HUES6 (cell line): ENCODE measurements at regions not wholly inside any gene's neighbourhood (a gene's known extent, or its start where the extent isn't known, plus 50 kb on each side); places are given as distances from the start of the nearest gene placed in this dataset.
"Not testable (repeated sequence)": the region's sequence is repeated elsewhere in the genome, so short reads cannot be mapped to it uniquely, and the experiment has no call there.

Experiments
- H3K27ac ChIP-seq: 2 replicates; pipeline ENCODE4 v1.7.0; 2013; ENCODE audit warnings: low read depth, mild to moderate bottlenecking, low read length, inconsistent platforms
- H3K27me3 ChIP-seq: 2 replicates; pipeline ENCODE4 v1.6.1; 2013; ENCODE audit warnings: low read length; ENCODE audit not compliant: control insufficient read depth, insufficient read depth
- H3K36me3 ChIP-seq: 2 replicates; pipeline ENCODE4 v1.6.1; 2013; ENCODE audit warnings: low read length; ENCODE audit not compliant: control insufficient read depth, insufficient read depth
- H3K4me1 ChIP-seq: 2 replicates; pipeline ENCODE4 v1.6.1; 2013; ENCODE audit warnings: low read length; ENCODE audit not compliant: control insufficient read depth, insufficient read depth
- H3K4me3 ChIP-seq: 2 replicates; pipeline ENCODE4 v1.5.1; 2013; ENCODE audit warnings: low read depth, low read length
- H3K9ac ChIP-seq: one replicate; pipeline ENCODE4 v1.6.1; 2013; ENCODE audit warnings: mild to moderate bottlenecking, low read length
- H3K9me3 ChIP-seq: 2 replicates; pipeline ENCODE4 v1.6.1; 2013; ENCODE audit warnings: low read depth, low read length; ENCODE audit not compliant: control insufficient read depth, insufficient read depth

GRCh38 chr6:121887724-121888123 is 452.3 kb downstream of the GJA1 start:
- Histone ChIP-seq H3K4me3 (no peak overlapping the region), H3K9me3 (no peaks in the 10 kb centered on the region), H3K27me3 (no peaks in the 10 kb centered on the region)

DNA sequence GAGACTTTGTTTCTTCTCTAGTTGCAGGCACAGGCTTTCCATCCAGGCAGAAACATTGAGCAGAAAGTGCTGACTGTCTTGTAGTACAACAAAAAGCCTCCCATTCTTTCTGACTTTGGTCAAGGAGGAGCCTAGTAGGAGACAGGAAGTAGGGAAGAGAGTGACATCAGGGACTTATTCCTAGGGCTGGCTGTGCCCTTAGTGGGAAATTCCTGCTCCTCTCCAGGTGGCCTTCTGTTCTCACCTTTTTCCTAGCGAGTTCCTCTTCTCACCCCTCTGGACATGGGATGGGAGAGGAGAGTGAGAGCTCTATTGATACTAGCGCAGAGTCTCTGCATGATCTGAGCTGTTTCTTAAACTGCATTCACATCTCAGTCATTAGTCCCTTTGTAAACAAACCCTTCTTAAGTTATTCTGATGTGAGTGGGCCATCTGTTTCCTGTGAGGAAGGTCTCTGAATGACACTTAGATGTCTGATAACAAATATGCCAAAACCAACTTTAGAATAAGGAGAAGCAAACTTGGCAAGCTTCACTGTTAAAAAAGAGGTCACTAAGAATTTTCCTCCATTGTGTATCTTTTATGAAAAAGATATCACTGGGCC is 455.0 kb downstream of the GJA1 start:
- peak overlapping the region; percentile 26 for H3K9ac ChIP-seq
- H3K27ac ChIP-seq = peak overlapping the region; percentile 41; the same call in 1 of the 2 replicates
- H3K4me3 ChIP-seq = no peak overlapping the region
- no peaks in the 10 kb centered on the region for H3K9me3 ChIP-seq
- no peaks in the 10 kb centered on the region for H3K36me3 ChIP-seq
- no peaks in the 10 kb centered on the region for H3K27me3 ChIP-seq
- peaks cover 16% of the 10 kb centered on the region for H3K4me1 ChIP-seq

More at GRCh38 chr6:121887724-121888123, 452.3 kb downstream of the GJA1 start:
- Histone ChIP-seq H3K4me1 (peaks cover 16% of the 10 kb centered on the region), H3K9ac (no peak overlapping the region), H3K36me3 (no peaks in the 10 kb centered on the region), H3K27ac (no peak overlapping the region)

DNA sequence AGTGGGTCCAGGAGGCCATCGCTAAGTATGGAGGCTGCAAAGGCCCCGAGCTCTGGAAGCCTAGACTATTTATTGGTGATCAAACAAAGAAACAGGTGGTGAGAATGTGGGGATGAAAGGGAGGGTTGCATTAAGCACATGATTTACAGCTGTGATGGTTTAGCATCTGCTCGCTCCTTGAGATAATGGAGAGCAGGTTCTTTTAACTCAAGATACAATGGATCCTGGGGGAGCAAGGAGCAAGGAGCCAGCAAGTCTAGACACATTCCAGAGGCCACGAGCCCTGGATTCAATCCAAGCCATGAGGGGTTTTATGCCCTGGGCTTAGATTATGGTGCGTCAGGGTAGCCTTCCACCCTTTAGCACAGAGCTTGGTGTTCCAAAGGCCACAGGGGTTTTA is 460.3 kb downstream of the GJA1 start:
- not testable (repeated sequence) for H3K27ac ChIP-seq, H3K36me3 ChIP-seq, H3K4me1 ChIP-seq, H3K4me3 ChIP-seq, H3K9me3 ChIP-seq, H3K9ac ChIP-seq, H3K27me3 ChIP-seq

GRCh38 chr6:121896363-121896762 is 460.9 kb downstream of the GJA1 start:
- Histone ChIP-seq H3K27ac (no peak overlapping the region), H3K36me3 (no peaks in the 10 kb centered on the region), H3K4me1 (peaks cover 4% of the 10 kb centered on the region; the same call in 1 of the 2 replicates), H3K4me3 (no peak overlapping the region), H3K9me3 (no peaks in the 10 kb centered on the region), H3K9ac (no peak overlapping the region), H3K27me3 (no peaks in the 10 kb centered on the region)

GRCh38 chr6:121896771-121897170 is 461.3 kb downstream of the GJA1 start:
- Histone ChIP-seq H3K4me1 (peaks cover 4% of the 10 kb centered on the region; the same call in 1 of the 2 replicates), H3K27me3 (no peaks in the 10 kb centered on the region), H3K36me3 (no peaks in the 10 kb centered on the region), H3K9ac (no peak overlapping the region), H3K27ac (no peak overlapping the region), H3K9me3 (no peaks in the 10 kb centered on the region), H3K4me3 (no peak overlapping the region)

DNA sequence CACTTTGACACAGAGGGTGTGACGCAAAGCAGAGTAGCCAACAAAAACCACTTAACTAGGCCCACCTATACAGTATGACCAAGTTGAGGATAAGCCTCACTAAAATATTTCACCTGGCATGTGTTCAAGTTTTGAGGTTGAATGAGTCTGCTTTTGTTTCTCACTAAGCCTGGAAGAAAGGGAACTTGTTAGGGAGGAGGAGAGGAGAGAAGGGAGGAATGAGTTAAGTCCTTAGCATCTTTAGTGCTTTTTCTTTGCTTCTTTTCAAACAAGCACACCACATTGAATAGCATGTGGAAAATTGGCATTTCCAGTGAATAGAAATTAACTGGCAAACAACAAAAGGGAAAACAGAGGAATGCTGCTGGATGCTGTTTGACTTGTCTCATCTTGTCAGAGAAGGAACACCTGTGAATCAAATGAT is 461.9 kb downstream of the GJA1 start:
- Histone ChIP-seq H3K36me3 (no peaks in the 10 kb centered on the region), H3K4me1 (peaks cover 4% of the 10 kb centered on the region; the same call in 1 of the 2 replicates), H3K27ac (no peak overlapping the region), H3K4me3 (no peak overlapping the region), H3K9me3 (no peaks in the 10 kb centered on the region), H3K27me3 (no peaks in the 10 kb centered on the region), H3K9ac (no peak overlapping the region)

- peaks cover 4% of the 10 kb centered on the region; the same call in 1 of the 2 replicates for H3K4me1 ChIP-seq
- no peak overlapping the region for H3K9ac ChIP-seq
- H3K9me3 ChIP-seq = no peaks in the 10 kb centered on the region
- no peaks in the 10 kb centered on the region for H3K36me3 ChIP-seq
- no peak overlapping the region for H3K27ac ChIP-seq
- no peak overlapping the region for H3K4me3 ChIP-seq
- H3K27me3 ChIP-seq = no peaks in the 10 kb centered on the region
Measured at GRCh38 chr6:121901432-121901831, 466.0 kb downstream of the GJA1 start.

GRCh38 chr6:121904559-121904958 is 469.1 kb downstream of the GJA1 start:
- Histone ChIP-seq H3K27me3 (no peaks in the 10 kb centered on the region), H3K4me1 (no peaks in the 10 kb centered on the region), H3K9ac (no peak overlapping the region), H3K9me3 (peaks cover 7% of the 10 kb centered on the region; the same call in 1 of the 2 replicates), H3K4me3 (no peak overlapping the region), H3K27ac (no peak overlapping the region), H3K36me3 (no peaks in the 10 kb centered on the region)

DNA sequence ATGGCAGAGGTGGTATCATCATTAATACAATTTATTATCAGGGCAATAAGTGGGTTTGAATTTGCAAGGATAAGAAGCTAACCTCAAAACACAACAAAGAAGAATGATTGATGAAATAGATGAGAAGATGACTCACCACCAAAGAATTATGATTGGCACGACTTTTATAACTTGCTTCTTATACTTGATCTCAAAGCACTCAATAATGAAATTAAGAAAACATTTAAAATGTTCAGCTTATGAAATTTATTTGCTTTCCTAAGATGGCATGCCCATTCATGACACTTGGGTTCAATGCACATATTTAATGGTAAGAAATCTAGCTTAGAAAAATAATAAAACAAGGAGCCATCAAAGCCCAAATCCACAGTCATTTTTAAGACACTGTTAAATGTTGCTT is 477.5 kb downstream of the GJA1 start:
- Histone ChIP-seq H3K4me1 (no peaks in the 10 kb centered on the region), H3K27me3 (no peaks in the 10 kb centered on the region), H3K9me3 (0 out of 2 replicates have a peak, but pooled peaks cover 4% of the 10 kb centered on the region), H3K4me3 (no peak overlapping the region), H3K9ac (no peak overlapping the region), H3K36me3 (no peaks in the 10 kb centered on the region), H3K27ac (no peak overlapping the region)

- Histone ChIP-seq H3K4me1 (peaks cover 6% of the 10 kb centered on the region; the same call in 1 of the 2 replicates), H3K9ac (no peak overlapping the region), H3K27ac (no peak overlapping the region), H3K27me3 (no peaks in the 10 kb centered on the region), H3K4me3 (no peak overlapping the region), H3K9me3 (no peaks in the 10 kb centered on the region), H3K36me3 (no peaks in the 10 kb centered on the region)
Measured at GRCh38 chr6:121917263-121917829, 481.9 kb downstream of the GJA1 start.

DNA sequence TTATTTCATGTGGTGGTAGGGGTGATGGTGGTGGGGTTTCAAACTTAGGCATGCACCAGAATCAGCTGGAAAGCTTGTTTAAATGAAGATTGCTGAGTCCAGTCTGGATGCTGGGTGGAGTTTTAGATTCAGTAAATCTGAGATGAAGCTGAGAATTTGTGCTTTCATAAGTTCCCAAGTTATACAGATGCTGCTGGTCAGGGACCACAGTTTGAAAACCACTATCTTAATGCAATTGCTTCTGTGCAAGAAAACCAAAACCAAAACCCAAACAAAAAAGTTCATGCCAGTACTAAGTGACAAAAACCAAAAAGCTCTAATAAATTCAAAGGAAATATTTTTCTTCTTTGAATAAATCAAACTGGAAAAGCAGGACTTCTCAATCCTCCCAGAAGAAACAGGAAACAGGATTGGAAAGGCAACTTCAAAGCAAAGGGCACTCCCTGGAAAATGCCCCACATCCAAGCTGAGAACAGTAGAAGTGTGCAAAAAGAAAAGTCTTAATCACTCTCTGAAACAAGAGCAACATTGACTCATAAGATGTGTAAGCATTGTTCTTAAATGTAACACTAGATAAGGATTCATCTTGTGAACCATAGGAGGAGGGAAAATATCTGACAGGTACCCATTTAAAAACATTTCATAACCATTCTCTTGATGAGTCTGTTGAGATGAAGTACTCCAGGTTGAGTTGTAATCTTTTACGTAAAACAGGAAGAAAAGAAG is 481.5 kb upstream of the HSF2 start:
- Histone ChIP-seq H3K4me1 (peaks cover 6% of the 10 kb centered on the region; the same call in 1 of the 2 replicates), H3K9ac (no peak overlapping the region), H3K4me3 (no peak overlapping the region), H3K27me3 (no peaks in the 10 kb centered on the region), H3K9me3 (no peaks in the 10 kb centered on the region), H3K36me3 (no peaks in the 10 kb centered on the region), H3K27ac (no peak overlapping the region)
